Brain pericyte (primary cell): ENCODE measurements at regions not wholly inside any gene's neighbourhood (a gene's known extent, or its start where the extent isn't known, plus 50 kb on each side); places are given as distances from the start of the nearest gene placed in this dataset.

ENCODE experiments used
- DNase-seq: peaks from one replicate; pipeline ENCODE4 v3.0.0-alpha.2; 2012; ENCODE audit warnings: low read depth, low spot score

DNA sequence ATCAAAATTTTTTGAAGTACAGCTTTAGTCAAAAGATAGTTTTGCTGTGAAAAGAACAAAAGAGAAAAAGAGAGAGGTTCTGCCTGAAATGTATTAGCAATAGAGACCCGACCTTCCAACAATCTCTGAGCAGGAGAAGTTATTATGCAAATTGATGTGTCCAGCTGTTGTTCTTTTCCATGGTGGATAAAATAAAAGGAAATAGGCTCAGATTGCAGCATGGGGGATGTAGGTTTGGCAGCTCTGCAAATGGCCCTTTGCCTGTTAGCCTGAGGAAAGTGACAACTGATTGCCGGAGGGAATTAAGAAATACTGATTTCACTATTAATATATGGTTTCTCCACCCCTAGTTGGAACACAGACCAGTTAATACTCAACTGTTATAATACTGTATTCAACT is 1283.2 kb upstream of the NXPH2 start:
- DNase-seq = no peak

DNA sequence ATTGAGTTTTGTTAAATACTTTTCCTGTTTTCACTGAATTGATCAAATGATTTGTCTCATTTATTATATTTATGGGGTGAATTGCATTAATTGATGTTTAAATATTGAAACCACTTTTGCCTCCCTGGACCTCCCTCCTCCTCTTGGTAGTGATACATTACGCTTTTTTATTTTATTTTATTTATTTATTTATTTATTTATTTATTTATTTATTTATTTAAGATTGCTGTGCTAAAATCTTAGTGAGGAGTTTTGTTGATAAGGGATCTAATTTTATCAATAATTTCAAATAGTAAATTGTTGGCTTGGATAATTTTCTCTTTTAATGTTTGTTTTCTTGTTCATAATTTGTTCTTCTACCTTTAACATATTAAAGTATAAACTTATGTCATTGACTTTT is 1281.0 kb upstream of the NXPH2 start:
- DNase-seq = no peak

GRCh38 chr2:140057928-140058327 is 1277.7 kb upstream of the NXPH2 start:
- DNase-seq = no peak

- DNase-seq = no peak
Observed at GRCh38 chr2:140041811-140042210, 1261.6 kb upstream of the NXPH2 start.

GRCh38 chr2:140041239-140041638 is 1261.0 kb upstream of the NXPH2 start:
- DNase-seq = no peak

GRCh38 chr2:140033638-140034037 is 1253.4 kb upstream of the NXPH2 start:
- no peak for DNase-seq

- DNase-seq = no peak
Observed at GRCh38 chr2:140027966-140028365, 1247.8 kb upstream of the NXPH2 start.

DNA sequence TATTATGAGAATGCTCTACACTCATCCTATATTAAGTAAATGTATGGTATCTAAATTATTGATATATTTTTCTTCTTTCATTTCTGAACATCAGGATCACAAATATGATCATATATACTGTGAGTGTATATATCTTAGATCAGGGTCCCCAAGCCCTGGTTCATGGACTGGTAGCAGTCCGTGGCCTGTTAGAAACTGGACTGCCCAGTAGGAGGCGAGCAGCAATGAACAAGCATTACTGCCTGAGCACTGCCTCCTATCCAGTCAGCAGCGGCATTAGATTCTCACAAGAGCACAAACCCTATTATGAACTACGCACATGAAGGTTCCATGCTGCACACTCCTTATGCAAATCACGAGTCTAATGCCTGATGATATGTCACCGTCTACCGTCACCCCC is 1247.1 kb upstream of the NXPH2 start:
- no peak for DNase-seq

GRCh38 chr2:140023291-140023690 is 1243.1 kb upstream of the NXPH2 start:
- no peak for DNase-seq

DNA sequence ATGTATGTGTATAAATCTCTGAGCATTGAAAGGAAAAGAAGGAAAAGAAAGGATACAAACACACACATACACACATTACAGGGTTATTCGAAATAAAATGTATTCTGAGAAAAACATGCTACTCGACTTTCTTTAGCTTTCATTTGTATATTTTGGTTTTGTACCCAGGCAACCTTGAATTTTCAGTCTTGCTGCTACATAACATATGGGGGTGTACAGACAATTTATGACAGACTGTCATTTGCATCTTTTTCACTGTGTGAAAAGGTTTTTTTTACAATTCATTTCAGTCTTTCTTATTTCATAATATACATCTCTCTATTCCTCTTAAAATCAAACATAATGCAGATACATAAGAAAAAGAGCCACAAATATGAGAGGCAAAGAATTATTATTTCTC is 1238.4 kb upstream of the NXPH2 start:
- no peak for DNase-seq

DNA sequence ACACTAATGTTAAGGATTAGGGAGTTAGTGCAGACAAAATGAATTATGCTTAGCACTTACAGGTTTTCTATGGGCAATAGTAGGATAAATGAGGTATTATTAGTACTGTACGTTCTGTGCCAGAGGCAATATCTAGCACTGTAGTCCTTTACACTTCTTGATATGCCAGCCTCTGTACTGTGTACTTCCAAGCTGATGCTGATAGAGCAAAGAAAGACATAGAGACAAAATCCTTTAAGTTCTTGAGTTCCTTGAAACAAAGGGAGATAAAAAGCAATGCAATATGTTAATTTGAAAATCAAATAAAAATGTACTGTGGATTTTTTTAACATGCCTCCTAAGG is 1234.0 kb upstream of the NXPH2 start:
- DNase-seq = no peak

DNA sequence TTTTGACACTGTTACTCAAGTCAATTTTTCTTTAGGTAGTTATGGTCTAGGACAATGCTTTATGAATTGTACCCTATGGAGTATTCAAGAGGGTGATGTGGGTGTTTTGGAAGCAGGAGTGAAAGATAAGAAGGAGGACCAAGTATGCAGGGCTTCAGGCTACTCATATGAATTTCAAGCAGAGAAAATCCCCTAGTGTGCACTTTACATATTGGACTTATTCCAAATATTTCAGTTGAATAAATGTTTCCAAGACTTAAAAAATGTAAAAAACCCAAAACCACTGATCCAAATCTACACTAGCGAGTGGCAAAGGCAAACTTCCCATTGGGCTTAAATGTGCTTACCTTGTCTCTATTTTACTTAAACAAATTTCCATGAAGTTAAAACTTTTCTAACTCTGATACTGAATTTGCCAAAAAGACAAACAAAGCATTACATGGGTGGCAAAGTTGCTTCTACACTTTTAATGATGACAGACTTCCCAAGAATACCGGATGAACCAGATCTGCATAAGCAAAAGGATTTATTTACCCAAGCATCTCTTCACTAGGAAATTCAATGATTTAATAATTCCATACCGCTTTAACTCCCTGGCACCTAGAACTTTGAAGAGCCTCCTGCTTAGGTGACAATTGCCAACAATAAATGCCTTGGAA is 1233.5 kb upstream of the NXPH2 start:
- no peak for DNase-seq

- no peak for DNase-seq
Observed at GRCh38 chr2:140011287-140011686, 1231.1 kb upstream of the NXPH2 start.

DNA sequence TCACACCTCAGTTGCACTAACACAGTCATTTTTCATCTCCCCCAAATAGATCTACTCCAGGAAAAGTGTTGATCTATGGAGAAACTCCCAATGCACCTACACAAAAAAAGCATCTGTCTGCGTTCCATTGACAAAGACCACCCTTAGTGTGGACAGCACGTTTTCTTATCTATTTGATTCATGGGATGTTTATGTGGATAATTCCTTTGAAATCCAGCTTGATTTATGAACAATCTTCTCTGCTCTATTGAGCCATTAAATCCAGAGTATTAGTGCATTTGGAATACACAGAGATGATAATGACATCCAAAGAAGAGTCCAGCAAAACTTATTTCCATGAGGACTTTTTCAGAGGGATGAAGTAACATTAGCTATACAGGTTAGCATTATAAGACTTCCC is 1221.9 kb upstream of the NXPH2 start:
- no peak for DNase-seq

DNA sequence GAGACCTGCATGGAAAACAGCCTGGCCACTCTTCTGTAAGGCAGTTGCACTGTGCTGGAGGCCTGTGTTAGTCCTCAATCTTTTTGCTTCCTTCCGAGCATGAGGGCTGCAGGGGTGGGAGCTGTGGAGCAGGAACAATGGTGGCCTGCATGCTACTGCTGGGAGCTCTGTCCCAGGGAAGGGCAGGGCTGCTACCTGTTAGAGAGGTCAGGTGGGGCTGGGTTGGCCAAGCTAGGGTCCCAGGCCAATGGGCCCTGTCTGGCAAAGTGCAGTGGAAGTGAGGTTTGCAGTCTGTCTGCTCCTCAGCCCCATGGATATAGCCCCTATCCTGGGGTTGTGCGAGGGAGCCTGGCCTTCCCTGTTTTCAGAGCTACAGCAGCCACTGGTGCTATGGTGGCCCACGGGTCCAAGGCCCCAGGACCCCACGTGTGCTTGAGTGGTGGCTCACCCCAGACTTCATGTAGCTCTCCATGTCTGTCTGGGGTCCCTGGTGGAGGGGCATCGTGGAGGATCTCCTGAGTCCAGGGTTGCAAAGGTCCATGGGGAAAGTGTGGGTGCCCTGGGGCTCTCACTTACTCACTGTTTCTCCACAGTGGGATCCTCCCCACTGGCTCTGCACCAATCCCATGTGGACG is 1212.6 kb upstream of the NXPH2 start:
- DNase-seq = no peak

DNA sequence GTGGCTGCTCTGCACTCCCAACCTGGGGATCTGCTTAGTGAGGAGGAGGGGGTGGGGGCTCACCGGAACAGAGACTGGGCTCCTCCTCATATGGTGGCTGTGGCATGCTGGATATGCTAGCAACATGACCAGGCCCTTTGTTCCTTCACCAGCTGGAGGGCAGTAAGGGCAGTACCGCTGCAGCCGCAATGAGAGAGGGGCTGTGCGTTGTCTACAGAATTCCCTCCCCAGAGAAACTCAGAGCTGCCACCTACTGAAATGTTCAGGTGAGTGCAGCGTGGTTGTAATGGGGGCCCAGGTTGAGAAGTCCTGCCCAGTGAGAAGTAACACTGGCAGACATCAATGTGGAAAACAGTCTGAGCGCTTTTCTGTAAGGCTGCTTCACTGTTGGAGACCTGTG is 1211.9 kb upstream of the NXPH2 start:
- DNase-seq = no peak

GRCh38 chr2:139990646-139991335 is 1210.6 kb upstream of the NXPH2 start:
- no peak for DNase-seq

DNA sequence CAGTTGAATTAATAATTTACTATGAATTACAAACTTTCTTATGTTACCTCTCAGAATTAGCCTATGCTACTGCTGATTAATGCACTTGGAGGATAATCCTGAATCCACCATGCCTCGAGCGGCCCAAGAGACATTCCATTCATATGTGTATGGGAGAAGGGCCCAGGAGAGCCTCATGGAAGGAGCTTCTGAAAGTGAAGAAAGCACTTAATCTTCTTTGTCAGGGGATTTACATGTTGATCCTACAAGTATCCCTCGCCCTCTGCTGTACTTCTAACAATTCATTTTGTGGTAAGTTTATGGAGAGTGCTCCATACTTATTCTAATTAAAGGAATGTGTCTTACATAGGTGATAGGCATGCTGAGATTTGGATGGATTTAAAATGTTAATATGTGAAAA is 1189.1 kb upstream of the NXPH2 start:
- no peak for DNase-seq

DNA sequence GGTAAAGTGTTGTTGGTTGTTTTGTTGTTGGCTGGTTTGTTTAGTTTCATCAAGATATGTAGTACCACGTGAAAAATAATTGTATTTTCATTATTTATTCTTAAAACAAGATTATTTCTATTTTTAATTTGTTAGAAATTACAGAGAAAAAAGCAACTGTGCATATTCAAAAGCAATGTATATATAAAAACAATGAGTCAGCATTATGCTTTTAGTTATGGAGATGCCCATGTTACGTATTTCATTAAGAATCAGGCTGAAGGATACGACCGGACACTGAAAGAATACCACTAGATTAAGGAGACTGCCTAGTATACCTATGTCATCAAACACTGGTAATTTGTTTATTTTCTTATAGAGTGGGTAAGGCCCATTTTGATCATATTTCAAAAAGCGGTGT is 1188.4 kb upstream of the NXPH2 start:
- DNase-seq = no peak

DNA sequence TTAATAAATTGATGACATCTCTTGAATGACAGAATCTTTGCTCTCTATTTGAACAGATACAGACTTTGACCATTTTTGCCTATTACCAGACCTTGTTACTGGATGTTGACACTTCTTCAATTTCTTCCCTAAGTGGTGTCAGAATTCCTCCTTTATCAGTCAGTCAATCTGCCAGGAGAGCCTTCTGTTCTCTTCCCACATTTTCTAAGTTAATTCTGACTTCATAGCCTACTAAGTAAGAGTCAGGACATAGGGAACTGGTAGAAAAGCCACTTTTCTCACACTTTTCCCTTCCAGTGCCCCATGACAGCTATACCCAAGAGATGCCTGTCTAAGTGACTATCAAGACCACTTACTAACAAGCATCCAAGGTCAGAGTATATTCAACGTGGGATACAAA is 1187.5 kb upstream of the NXPH2 start:
- no peak for DNase-seq

DNA sequence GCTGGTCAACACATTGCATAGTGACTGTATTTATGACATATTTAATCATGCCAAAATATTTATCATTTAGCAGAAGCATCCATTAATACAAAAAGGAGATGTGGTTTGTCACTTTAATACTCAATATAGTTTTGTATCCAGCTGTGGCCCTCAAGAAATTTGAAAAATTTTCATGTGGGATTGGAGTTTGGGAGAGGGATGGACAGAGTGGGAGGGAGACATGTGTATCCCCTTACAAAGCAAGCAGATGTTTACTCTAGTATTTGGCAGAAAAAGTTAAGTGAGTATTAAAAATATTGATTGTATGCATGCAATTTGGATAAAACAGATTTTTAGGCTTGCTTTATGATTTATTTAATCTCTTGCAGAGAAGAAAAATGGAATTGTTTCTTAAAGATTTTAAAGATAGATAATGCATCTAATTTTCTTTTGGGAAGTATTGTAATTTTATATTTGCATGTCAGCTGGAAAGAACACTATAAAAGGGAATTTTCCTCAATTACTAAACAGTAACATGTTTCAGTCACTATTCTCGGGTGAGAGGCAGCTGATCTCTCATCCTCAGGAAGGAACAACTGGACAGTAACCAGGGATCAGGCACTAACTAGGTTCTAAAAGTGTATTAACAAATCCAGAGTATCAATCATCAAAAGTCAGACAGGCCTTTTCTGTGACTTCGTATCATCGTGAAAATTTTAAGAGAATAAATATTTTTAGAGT is 1184.7 kb upstream of the NXPH2 start:
- DNase-seq = no peak

DNA sequence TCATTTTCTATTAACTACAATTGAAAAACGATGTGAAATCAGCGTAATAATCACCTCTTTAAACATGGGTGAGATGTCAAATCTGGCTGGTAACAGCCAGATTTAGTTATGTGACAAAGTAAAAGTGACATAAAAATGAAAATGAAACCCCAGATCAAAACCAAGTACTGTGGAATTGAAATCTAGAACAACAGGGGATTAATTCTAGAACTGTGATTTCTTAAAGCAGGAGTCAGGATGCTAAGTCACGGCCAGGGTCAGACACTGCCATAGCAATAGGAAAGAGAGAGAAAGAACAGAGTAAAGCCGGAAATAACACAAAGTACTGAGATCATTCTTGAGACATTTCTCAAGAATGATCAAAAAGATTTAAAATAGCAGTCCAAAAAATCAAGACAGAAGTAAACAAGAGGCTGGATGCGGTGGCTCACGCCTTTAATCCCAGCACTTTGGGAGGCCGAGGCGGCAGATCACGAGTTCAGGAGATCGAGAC is 1183.7 kb upstream of the NXPH2 start:
- DNase-seq = no peak
